ENCODE measurements at regions not wholly inside any gene's neighbourhood (a gene's known extent, or its start where the extent isn't known, plus 50 kb on each side); places are given as distances from the start of the nearest gene placed in this dataset.

GRCh38 chr9:29208670-29209069, 1635.4 kb upstream of the C9orf72 start:
- TF ChIP-seq CTCF (IDR thresholded peaks at IDR 0.05) (no peak), POLR2A (IDR thresholded peaks at IDR 0.05) (no peak)

All from lower leg skin (tissue), 3 donors.